CD4-positive, alpha-beta T cell treated with Interleukin-1 beta for 1 hour (primary cell): ENCODE measurements at regions not wholly inside any gene's neighbourhood (a gene's known extent, or its start where the extent isn't known, plus 50 kb on each side); places are given as distances from the start of the nearest gene placed in this dataset.
"Not testable (repeated sequence)": the region's sequence is repeated elsewhere in the genome, so short reads cannot be mapped to it uniquely, and the experiment has no call there.

Experiments used
- DNase-seq, 2 donors: peaks; one replicate each; pipeline ENCODE4 v3.0.0-alpha.2; 2020 to 2022

- DNase-seq: no peak
Observed at GRCh38 chr3:67167481-67167880, 169.4 kb downstream of the KBTBD8 start.

DNA sequence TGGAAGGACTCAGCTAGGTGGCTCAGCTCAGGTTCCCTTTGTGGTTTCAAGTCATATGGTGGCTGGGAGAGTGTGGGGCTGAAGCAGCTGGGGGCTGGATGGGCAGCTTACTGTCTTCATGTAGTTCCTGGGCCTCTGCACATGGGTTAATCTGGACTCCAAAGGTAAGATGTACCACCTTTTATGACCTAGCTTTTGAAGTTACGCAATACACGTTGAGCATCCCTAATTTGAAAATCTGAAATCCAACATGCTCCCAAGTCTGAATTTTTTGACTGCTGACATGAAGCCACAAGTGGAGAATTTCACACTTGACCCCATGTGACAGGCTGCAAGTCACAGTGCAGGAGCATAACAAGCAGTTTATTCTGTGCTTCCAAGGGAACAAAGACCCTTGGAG is 173.7 kb downstream of the KBTBD8 start:
- DNase-seq: no peak

DNA sequence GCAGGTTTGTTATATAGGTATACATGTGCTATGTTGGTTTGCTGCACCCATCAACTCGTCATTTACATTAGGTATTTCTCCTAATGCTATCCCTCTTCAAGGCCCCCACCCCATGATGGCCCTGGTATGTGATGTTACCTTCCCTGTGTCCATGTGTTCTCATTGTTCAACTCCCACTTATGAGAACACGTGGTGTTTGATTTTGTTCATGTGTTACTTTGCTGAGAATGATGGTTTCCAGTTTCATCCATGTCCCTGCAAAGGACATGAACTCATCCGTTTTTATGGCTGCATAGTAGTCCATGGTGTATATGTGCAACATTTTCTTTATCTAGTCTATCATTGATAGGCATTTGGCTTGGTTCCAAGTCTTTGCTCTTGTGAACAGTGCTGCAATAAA is 175.0 kb downstream of the KBTBD8 start:
- DNase-seq: not testable (repeated sequence)

DNA sequence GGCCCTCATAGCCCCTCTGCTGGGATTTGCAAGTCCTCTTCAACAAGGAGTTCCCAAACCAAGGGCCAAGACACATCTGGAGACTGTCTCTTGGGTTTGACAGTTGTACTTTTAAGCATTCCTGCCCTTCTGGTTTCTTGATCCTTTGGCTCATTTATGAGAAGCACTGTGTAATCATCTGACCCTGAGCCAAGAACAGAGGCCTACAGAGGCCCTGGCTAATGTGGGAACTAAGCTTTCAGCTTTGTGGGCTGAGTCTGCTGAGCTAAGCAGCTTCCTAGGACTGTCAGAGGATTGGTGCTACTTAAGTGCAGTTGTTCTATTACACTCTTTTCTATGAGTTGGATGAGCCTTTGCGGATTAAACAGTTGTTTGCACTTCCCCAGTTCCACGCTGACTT is 178.3 kb downstream of the KBTBD8 start:
- no peak for DNase-seq

DNA sequence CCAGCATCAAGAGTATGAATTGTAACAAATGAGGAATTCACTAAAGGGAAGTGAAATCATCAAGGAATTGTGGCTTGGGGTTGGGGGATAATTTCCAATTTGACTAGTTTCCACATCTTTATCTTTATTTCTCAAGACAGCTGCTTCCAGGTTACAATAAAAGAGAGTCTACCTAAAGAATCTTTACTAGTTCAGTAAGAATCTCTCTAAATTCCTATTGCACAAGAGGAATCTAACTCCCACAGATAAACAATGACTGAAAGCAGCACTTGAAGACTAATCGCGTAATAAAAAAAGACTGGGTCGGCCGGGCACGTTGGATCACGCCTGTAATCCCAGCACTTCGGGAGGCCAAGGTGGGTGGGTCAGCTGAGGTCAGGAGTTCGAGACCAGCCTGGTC is 194.4 kb downstream of the KBTBD8 start:
- no peak for DNase-seq

DNA sequence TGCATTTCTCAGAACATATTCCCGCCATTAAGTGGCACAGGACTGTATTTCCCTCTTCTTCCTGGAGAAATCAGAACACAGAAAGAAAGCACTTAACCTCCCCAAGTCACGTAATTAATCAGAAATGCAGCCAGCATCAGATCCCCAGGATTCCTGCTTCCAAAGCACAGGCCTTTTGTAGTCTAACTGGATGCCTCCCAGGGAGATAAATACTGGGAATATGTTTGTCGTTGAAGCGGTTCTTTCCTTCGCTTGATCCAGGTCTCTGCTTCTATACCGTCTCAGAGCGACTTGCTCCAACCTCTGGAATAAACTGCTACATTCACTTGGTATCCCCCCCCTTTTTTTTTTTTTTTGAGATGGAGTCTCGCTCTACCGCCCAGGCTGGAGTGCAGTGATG is 198.6 kb downstream of the KBTBD8 start:
- no peak for DNase-seq

DNA sequence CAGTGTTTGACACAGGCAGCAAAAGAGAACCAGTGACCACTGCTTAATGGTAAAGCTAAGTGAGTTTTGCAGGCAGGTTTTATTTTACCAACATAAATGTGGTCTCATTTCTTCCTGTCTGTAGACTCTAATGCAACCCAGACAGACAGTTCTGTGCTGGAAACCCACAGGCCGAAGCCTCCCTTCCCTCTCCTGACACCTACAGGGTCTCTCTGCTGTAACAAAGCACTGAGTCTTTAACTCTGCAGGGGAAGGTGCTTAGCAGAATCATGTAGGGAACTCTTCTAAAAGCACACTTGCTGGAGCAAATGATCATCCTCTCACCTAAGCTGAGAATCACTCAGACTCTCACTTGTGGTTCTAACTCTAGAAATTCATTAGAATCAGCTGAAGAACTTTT is 200.3 kb downstream of the KBTBD8 start:
- no peak for DNase-seq

DNA sequence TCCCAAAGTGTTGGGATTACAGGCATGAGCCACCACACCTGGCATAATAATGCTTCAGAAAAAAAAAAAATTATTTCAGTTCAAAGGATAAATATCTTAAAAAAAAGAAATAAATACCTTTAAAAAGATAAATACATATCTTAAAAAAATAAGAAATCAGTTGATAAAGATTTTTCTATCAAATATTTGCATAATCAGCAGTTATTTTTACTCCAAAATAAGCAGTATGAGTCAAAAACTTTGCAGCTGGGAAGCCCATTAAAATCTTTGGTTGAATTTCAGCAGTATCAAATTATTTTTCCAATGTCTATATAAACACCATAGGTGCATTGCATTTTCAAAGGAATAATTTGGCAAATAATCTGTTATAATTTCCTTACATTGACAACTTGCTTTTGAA is 202.5 kb downstream of the KBTBD8 start:
- no peak for DNase-seq

- DNase-seq: no peak
Observed at GRCh38 chr3:67201026-67201425, 202.9 kb downstream of the KBTBD8 start.

DNA sequence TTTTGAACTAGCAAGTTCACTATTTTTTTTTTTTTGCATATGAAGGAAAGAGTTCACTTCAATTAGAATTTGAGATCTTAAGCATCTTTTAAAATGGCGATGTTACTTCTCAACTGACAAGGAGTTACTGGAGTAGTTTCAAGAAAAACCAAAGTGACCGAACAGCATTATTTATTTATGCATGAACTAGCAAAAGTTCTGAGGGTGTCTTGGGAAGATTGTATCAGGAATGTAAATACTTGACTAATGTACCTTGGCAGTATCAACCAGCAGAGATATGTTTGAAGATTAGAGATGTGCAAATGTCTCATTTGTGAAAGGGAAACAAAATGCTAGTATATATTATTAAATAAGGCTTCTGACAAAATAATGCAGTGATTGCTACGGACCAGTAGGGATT is 203.9 kb downstream of the KBTBD8 start:
- no peak for DNase-seq

DNA sequence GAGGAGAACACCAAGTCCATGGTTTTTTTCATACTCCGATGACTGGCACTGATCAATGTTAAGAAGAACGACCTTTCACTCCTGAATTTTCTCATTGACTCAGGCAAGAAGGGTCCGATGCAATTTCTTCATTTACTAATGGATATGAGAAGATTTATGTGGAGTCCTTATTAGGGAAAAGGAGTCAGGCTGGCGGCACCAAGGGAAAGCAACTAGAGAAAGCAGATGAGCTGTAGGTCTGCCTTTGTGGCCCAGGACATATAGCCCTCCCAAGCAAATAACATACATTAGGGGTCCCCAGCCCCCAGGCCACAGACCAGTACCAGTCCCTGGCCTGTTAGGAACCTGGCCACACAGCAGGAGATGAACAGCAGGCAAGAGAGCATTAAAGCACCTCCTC is 206.8 kb downstream of the KBTBD8 start:
- no peak for DNase-seq

DNA sequence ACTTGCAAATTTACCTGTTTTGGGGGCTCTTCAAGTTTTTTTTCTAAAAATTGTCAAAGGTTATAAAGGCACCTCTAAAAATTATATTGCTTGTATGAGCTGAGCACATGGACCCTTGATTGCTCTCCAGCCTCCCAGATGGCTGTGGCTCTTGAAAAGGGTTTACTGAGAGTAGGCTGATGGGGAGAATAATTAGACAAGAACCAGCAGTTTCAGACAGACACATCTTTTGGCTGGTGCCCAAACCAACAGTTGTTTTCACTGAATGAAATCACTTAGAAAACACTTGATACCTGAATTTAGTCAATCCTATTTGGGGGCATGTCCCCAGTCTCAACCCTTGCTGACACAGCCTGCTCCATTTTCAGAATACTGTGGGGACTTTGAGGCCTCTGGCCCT is 217.6 kb downstream of the KBTBD8 start:
- no peak for DNase-seq

DNA sequence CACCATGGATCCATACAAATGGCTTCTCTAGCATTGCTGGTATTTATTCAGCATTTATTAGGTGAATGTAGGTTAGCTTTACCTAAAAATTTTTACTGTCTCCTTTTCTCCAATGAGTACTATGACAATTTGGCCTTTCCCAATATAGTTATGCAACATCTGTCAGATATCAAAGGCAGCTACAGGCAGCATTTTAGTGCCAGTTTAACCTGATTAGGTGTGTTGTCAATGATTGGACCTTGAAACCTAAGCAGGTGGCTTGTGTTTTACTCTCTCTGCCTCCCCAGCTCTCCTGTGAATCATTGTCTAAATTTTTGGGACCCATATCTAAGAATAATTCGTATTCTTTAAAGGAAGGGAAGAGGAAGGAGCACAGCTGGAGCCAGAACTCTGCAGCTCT is 228.9 kb downstream of the KBTBD8 start:
- DNase-seq: no peak

DNA sequence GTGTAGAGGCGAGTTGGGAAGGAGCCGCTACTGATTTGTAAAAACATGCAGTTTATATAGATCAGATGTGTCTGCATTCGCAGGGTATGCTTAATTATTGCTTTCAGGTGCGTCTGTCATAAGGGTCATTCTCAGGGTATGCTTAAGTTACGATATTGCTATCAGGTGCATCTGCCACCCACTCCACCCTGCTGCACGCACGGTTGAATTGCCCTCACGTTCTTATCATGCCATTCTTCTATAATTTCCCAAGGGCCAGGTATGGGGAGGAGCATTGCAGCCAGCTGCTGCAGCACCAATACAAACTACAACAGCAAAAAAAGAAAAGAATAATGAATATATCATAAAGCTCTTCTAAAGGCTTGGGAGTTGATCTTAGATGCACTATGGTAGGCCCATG is 230.0 kb downstream of the KBTBD8 start:
- DNase-seq: no peak

GRCh38 chr3:67232642-67233041 is 234.5 kb downstream of the KBTBD8 start:
- DNase-seq: no peak

- DNase-seq: no peak
Observed at GRCh38 chr3:67239353-67239752, 241.2 kb downstream of the KBTBD8 start.

DNA sequence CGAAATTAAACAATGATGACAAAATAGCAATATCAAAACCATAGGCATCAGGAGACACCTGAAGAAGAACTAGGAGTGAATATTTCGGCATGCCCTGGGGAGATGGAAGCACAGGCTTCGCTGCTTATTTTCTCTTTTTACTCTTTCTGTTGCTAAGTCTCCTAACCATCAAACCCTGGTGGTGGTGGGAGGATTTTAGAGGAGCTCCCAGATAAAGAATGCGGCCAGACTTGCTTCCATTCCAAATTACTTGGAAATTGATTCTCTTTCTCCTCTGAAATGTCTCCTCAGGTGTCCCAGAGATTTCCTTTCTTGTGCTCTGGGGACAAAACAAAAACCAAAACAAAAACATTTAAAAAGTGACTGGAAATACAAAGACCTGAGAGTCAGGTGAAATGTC is 243.0 kb downstream of the KBTBD8 start:
- no peak for DNase-seq

DNA sequence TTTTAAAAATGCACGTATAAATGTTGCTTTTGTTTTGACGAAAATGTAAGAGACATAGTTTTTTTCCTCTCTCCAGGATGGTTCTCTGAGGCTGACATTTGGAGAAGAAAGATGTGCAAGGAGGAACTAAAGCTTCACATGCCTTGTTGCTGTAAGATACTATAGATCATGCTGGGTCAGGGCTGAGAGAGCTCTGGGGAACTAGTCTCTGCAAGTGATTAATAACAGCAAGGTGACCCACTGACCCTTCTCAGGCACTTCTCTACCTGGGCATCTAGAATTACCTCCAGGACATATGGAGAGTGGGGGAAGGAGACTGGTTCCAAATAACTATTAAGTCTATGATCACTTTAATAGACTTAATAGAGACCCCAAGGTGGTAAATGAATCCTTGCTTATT is 246.0 kb downstream of the KBTBD8 start:
- no peak for DNase-seq

DNA sequence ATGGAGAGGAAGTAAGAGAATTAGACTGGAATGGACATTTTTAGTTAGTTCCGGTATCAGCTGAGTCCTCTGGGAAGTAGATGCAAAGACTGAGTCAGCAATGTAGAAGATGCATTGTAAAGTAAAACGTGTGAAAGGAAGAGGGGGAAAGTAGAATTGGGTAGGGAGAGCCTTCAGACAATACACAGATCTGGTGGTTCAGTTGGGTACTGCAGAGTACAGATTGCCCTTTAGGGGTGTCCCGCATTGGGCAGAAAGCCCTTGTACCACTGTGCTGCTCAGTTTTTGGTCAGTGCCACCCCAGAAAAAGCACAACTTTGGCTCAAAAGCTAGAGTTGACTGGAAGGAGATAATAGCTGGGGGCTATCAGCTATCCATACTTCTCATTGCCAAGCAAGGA is 247.4 kb downstream of the KBTBD8 start:
- no peak for DNase-seq

DNA sequence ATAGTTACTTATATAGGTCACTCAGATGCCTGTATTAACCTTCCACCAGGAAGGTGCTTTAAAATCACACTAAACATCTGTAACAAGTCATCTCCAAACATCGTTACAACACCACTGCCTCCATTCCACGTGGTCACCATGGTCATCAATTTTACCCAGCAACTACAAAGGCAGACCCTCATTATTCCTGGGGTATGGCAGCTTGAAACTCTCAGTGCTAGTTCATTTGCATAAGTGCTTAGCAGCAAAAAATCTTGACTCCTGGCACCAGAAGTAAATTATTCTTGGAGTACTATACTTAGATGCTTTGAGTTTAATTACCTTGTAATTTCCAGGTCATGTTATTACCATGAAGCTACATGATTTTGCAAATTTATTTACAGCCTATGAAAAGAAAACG is 250.6 kb downstream of the KBTBD8 start:
- DNase-seq: no peak

DNA sequence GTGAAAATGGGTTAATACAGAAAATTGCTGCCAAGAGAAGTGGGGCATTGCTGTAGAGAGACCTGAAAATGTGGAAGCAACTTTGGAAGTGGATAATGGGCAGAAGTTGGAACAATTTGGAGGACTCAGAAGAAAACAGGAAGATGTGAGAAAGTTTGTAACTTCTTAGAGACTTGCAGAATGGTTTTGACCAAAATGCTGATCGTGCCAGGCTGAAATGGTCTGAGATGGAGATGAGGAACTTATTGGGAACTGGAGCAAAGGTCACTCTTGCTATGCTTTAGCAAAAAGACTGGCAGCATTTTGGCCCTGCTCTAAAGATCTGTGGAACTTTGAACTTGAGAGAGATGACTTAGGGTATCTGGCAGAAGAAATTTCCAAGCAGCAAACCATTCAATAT is 254.8 kb downstream of the KBTBD8 start:
- not testable (repeated sequence) for DNase-seq

DNA sequence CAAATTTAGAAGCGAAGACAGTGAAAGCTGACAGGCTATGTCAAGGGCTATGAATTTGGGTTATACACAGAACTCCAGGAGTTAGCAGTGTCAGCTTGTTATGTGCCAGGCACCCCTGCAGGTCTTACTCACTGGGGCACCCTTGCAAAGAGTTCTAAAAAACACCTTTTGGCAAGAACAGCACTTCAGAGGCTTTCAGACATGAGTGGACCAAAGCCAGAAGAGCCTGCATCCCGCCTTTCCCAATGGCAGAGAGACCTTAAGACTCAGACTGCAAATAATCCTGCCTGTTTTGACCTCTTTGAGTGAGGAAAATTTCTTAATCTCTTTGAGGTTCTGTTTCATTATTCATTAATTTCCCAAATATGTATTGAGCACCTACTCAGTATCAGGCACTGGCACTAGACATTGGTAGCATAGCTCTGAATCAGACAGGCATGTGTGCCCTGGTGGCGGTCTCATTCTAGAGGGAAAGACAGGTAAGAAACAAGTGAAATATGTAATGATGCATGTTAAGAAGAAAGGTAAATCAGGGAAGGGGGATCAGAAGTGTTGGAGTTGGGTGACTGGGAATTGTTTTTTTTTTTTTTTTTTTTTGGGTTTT is 280.0 kb downstream of the KBTBD8 start:
- DNase-seq: no peak

DNA sequence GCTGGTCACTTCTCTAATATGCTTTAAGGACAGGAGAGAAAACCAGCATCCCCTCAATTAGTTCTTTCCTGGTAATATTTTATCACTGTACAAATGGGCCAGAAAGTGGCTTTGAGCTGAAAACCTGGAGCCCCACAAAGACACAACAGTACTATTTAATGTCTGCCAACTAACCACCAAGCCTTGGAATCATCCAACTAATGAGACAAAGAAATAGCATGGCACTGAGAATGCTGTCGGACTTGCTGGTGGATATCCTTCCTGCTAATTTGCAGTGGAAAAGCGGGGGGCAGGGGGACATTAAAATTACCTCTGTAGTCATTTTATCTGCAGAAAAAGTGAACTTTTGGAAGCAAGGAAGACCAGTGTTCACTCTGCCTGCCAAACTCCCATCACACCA is 288.5 kb downstream of the KBTBD8 start:
- no peak for DNase-seq

DNA sequence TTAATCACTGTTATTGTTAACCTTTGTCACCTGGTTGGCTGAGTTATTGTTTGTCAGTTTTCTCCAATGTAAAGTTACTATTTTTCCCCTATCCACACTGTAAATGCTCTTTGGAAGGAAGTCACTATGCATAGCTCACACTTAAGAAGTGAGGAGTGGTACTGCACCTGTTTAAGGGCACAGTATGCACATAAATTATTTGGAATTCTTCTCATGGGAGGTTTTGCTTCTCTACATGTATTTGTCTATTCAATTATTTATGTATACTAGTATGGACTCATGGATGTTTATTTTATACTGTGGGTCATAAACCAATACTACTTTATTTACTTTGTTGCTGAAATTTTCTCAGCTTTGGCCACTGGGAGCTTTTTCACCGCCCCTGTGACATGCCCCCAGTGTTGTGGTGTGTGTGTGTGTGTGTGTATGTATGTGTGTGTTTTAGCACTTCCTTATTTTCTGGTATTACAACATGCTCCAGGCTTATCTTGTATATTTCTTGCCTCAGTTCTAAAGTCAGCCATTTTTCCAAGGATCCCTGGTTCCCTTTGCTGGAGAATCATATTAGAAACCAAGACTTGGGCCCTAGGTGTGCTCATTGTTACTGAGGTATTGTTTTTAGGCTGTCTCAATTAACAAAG is 290.5 kb downstream of the KBTBD8 start:
- DNase-seq: no peak

DNA sequence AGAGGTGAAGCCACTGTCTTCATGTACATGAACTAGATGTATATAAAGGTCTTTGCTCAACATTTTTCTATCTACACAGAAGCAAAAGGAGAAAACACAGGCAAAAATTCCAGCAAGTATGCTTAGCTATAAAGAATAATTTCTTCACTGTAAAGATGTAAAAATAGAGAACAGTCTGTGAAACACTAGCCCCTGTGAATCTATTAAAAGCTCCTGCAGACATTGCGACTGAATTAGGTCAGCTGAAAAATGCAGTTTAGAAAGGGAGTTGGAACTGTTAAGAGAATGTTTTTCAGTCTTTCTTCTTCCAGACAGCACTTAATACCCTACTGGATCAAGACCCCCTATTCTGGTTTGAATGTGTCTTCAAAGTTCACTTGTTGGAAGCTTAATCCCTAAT is 291.5 kb downstream of the KBTBD8 start:
- DNase-seq: no peak
